ENCODE measurements at regions not wholly inside any gene's neighbourhood (a gene's known extent, or its start where the extent isn't known, plus 50 kb on each side); places are given as distances from the start of the nearest gene placed in this dataset.

GRCh38 chr12:59459966-59460660, 135.7 kb upstream of the SLC16A7 start:
- Histone ChIP-seq H3K4me3 (ENCODE audit: low read length) (no peak overlapping the region), H3K27me3 (ENCODE audit: control insufficient read depth in 1 of 2, insufficient read depth in 2 of 2, low read length in 2 of 2) (no peaks in the 10 kb centered on the region), H3K36me3 (ENCODE audit: insufficient read depth, low read length) (no peaks in the 10 kb centered on the region), H3K9me3 (ENCODE audit: control insufficient read depth in 1 of 2, insufficient read depth in 1 of 2, low read length in 2 of 2) (no peaks in the 10 kb centered on the region), H3K4me1 (ENCODE audit: insufficient read depth, low read length) (no peaks in the 10 kb centered on the region), H3K27ac (ENCODE audit: low read depth in 1 of 2, low read length in 2 of 2) (no peak overlapping the region)
- intact Hi-C loops (cut with DNase I, micrococcal nuclease), result no loop called here
- no peaks in the 10 kb centered on the region for H3K36me3 Mint-ChIP-seq (ENCODE audit: low read depth)
- H3K27ac Mint-ChIP-seq, result no peak overlapping the region
- no peak for DNase-seq
- no peaks in the 10 kb centered on the region for H3K9me3 Mint-ChIP-seq
- CTCF ChIA-PET, result no interaction called here
- H3K4me3 Mint-ChIP-seq, result no peak overlapping the region
- no peak for TF ChIP-seq CTCF (IDR thresholded peaks at IDR 0.05)
- POLR2A ChIA-PET, result no interaction called here
- no peaks in the 10 kb centered on the region for H3K27me3 Mint-ChIP-seq
- no peaks in the 10 kb centered on the region for H3K4me1 Mint-ChIP-seq (ENCODE audit: low read depth)
- ATAC-seq (ENCODE audit: poor library complexity), result no peak

DNA sequence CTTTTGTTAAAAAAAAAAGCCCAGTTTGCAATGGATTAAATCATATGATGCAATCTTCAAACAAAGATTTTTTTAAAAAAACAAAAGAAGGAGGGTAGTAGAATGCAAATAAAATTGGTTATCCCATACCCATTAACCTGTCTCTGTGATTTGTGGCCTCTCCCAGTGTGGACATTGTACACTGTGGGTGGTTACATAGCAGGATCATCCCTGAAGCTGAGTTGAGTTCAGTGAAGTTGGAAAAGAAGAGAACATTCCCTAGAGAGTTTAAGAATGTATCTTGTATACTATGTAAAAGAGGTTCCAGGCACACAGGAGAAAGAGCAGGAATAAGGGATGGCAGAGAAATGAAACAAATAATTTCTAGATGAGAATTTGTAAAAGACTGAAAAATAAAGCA, 142.4 kb upstream of the SLC16A7 start:
- Mint-ChIP-seq H3K36me3 (ENCODE audit: low read depth) (no peaks in the 10 kb centered on the region), H3K9me3 (peaks cover 5% of the 10 kb centered on the region), H3K27ac (no peak overlapping the region), H3K4me3 (no peak overlapping the region), H3K4me1 (ENCODE audit: low read depth) (no peaks in the 10 kb centered on the region), H3K27me3 (no peaks in the 10 kb centered on the region)
- ChIA-PET CTCF (interaction anchor here (1.6 kb wide), 1 partner anchor 9 kb away, joined by 4 read pairs; no protein-coding TSS in a partner anchor), POLR2A (no interaction called here)
- H3K27ac ChIP-seq (ENCODE audit: low read depth in 1 of 2, low read length in 2 of 2), result no peak overlapping the region
- no peak for TF ChIP-seq CTCF (IDR thresholded peaks at IDR 0.05)
- no peaks in the 10 kb centered on the region for H3K36me3 ChIP-seq (ENCODE audit: insufficient read depth, low read length)
- intact Hi-C loops (cut with DNase I, micrococcal nuclease), result no loop called here
- DNase-seq, result no peak
- no peaks in the 10 kb centered on the region for H3K27me3 ChIP-seq (ENCODE audit: control insufficient read depth in 1 of 2, insufficient read depth in 2 of 2, low read length in 2 of 2)
- no peaks in the 10 kb centered on the region for H3K4me1 ChIP-seq (ENCODE audit: insufficient read depth, low read length)
- H3K4me3 ChIP-seq (ENCODE audit: low read length), result no peak overlapping the region
- ATAC-seq (ENCODE audit: poor library complexity), result no peak
- no peaks in the 10 kb centered on the region for H3K9me3 ChIP-seq (ENCODE audit: control insufficient read depth in 1 of 2, insufficient read depth in 1 of 2, low read length in 2 of 2)

DNA sequence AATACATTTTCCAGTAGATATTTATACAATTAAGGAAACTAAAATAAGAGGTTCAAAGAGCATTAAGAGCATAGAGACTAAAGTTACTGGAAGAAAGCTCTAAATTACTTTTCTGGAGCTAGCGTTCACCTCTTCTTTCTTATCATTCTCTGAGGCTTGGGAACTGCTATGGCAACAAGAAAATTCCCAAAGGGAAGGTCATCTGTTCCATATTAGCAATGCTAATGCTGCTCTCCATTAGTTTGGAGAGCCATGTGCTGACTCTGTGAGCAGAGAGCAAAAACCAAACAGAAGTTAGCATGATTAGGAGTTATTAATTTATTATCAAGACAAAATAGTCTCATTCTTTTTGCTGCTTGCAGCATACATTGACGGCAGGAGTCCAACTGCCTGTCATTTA, 143.1 kb upstream of the SLC16A7 start:
- H3K36me3 ChIP-seq (ENCODE audit: insufficient read depth, low read length), result no peaks in the 10 kb centered on the region
- CTCF ChIA-PET, result interaction anchor here (1.6 kb wide), 1 partner anchor 10 kb away, joined by 4 read pairs; no protein-coding TSS in a partner anchor
- DNase-seq (no peak), ATAC-seq (ENCODE audit: poor library complexity) (no peak)
- Mint-ChIP-seq H3K9me3 (peaks cover 5% of the 10 kb centered on the region), H3K36me3 (ENCODE audit: low read depth) (no peaks in the 10 kb centered on the region), H3K27me3 (no peaks in the 10 kb centered on the region), H3K4me1 (ENCODE audit: low read depth) (no peaks in the 10 kb centered on the region), H3K4me3 (no peak overlapping the region), H3K27ac (no peak overlapping the region)
- intact Hi-C loops (cut with DNase I, micrococcal nuclease), result no loop called here
- TF ChIP-seq CTCF (IDR thresholded peaks at IDR 0.05), result no peak
- H3K4me1 ChIP-seq (ENCODE audit: insufficient read depth, low read length), result no peaks in the 10 kb centered on the region
- no peaks in the 10 kb centered on the region for H3K9me3 ChIP-seq (ENCODE audit: control insufficient read depth in 1 of 2, insufficient read depth in 1 of 2, low read length in 2 of 2)
- no peak overlapping the region for H3K4me3 ChIP-seq (ENCODE audit: low read length)
- H3K27ac ChIP-seq (ENCODE audit: low read depth in 1 of 2, low read length in 2 of 2), result no peak overlapping the region
- POLR2A ChIA-PET, result no interaction called here
- H3K27me3 ChIP-seq (ENCODE audit: control insufficient read depth in 1 of 2, insufficient read depth in 2 of 2, low read length in 2 of 2), result no peaks in the 10 kb centered on the region
